HG02798 (cell line): ENCODE measurements at regions not wholly inside any gene's neighbourhood (a gene's known extent, or its start where the extent isn't known, plus 50 kb on each side); places are given as distances from the start of the nearest gene placed in this dataset.

Source experiments
- ATAC-seq: cut with Tn5 transposase; IDR thresholded peaks from one replicate; pipeline ENCODE4 v1.9.1; 2021; ENCODE audit warnings: mild to moderate bottlenecking; ENCODE audit not compliant: unreplicated experiment, poor library complexity

GRCh38 chr6:104014163-104014959 is 845.4 kb downstream of the HACE1 start:
- no peak for ATAC-seq

GRCh38 chr6:104013312-104013971 is 846.3 kb downstream of the HACE1 start:
- ATAC-seq, result no peak

GRCh38 chr6:104010897-104011296 is 848.8 kb downstream of the HACE1 start:
- ATAC-seq, result no peak

GRCh38 chr6:104003803-104004516 is 855.8 kb downstream of the HACE1 start:
- ATAC-seq, result no peak

GRCh38 chr6:103995571-103995970 is 864.1 kb downstream of the HACE1 start:
- ATAC-seq, result no peak

- ATAC-seq, result no peak
Measured at GRCh38 chr6:103983860-103984259, 875.9 kb downstream of the HACE1 start.

GRCh38 chr6:103983011-103983410 is 876.7 kb downstream of the HACE1 start:
- ATAC-seq, result no peak

GRCh38 chr6:103982574-103982973 is 877.1 kb downstream of the HACE1 start:
- ATAC-seq, result no peak

GRCh38 chr6:103979308-103979707 is 880.4 kb downstream of the HACE1 start:
- no peak for ATAC-seq

- no peak for ATAC-seq
Measured at GRCh38 chr6:103937389-103937788, 922.3 kb downstream of the HACE1 start.

- ATAC-seq, result no peak
Measured at GRCh38 chr6:103925317-103925716, 934.4 kb downstream of the HACE1 start.

- ATAC-seq, result no peak
Measured at GRCh38 chr6:103910018-103910417, 949.7 kb downstream of the HACE1 start.

GRCh38 chr6:103908898-103909297 is 950.8 kb downstream of the HACE1 start:
- ATAC-seq, result no peak

- no peak for ATAC-seq
Measured at GRCh38 chr6:103895136-103895535, 964.6 kb downstream of the HACE1 start.

- ATAC-seq, result no peak
Measured at GRCh38 chr6:103893141-103893581, 966.6 kb downstream of the HACE1 start.

GRCh38 chr6:103886951-103887350 is 972.8 kb downstream of the HACE1 start:
- no peak for ATAC-seq

- no peak for ATAC-seq
Measured at GRCh38 chr6:103885446-103885845, 974.3 kb downstream of the HACE1 start.

GRCh38 chr6:103879800-103880199 is 979.9 kb downstream of the HACE1 start:
- ATAC-seq, result no peak

- no peak for ATAC-seq
Measured at GRCh38 chr6:103875221-103875620, 984.5 kb downstream of the HACE1 start.

GRCh38 chr6:103874575-103874974 is 985.1 kb downstream of the HACE1 start:
- ATAC-seq, result no peak

- ATAC-seq, result no peak
Measured at GRCh38 chr6:103872678-103873077, 987.0 kb downstream of the HACE1 start.
